ENCODE measurements at regions not wholly inside any gene's neighbourhood (a gene's known extent, or its start where the extent isn't known, plus 50 kb on each side); places are given as distances from the start of the nearest gene placed in this dataset.

DNA sequence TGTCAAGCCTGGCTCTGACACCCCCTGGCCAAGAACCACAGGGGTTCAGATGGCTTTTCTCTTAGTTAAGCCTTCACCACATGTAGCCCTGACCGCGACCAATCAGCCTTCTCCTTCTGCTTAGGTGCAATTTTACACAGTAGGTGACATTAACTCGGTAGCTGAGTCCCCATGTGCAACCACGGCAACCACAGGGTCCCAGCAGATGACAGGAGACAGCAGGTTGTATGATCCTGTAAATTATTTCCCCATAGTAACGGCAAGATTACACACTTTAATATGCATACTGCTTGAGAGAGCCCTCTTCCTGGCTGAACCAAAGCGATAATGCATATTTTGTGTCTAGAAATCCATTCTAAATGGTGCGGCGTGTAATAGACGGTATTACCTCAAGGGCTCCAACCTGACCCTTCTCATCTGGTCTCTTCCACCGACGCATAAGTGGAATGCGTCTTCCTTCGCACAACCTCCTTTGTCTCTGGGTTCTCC is 458.7 kb upstream of the ZFHX3 start:
- no peaks in the 10 kb centered on the region for H3K4me1 ChIP-seq (ENCODE audit: control insufficient read depth, insufficient read depth, low read length, poor library complexity, severe bottlenecking)
- H3K9me3 ChIP-seq (ENCODE audit: control insufficient read depth, low read length) = no peaks in the 10 kb centered on the region
- WGBS, 2 experiments (ENCODE audit: insufficient coverage in 2 of 2) = 89 to 93% methylated on average over 8 to 12 of the region's 13 CpGs
- no peak overlapping the region for H3K4me3 ChIP-seq (ENCODE audit: extremely low read depth, insufficient read depth, low read length, poor library complexity, severe bottlenecking)
- no peaks in the 10 kb centered on the region for H3K36me3 ChIP-seq (ENCODE audit: control insufficient read depth, insufficient read depth, low read length)
- H3K27ac ChIP-seq (ENCODE audit: low read depth, low read length, severe bottlenecking) = no peak overlapping the region

- WGBS, 2 experiments (ENCODE audit: insufficient coverage in 2 of 2) = 85 to 88% methylated on average over 4 of the region's 5 CpGs
- Histone ChIP-seq H3K4me3 (ENCODE audit: extremely low read depth, insufficient read depth, low read length, poor library complexity, severe bottlenecking) (no peak overlapping the region), H3K27ac (ENCODE audit: low read depth, low read length, severe bottlenecking) (no peak overlapping the region), H3K36me3 (ENCODE audit: control insufficient read depth, insufficient read depth, low read length) (no peaks in the 10 kb centered on the region), H3K9me3 (ENCODE audit: control insufficient read depth, low read length) (no peaks in the 10 kb centered on the region), H3K4me1 (ENCODE audit: control insufficient read depth, insufficient read depth, low read length, poor library complexity, severe bottlenecking) (no peaks in the 10 kb centered on the region)
Measured at GRCh38 chr16:73505577-73505976, 457.6 kb upstream of the ZFHX3 start.

DNA sequence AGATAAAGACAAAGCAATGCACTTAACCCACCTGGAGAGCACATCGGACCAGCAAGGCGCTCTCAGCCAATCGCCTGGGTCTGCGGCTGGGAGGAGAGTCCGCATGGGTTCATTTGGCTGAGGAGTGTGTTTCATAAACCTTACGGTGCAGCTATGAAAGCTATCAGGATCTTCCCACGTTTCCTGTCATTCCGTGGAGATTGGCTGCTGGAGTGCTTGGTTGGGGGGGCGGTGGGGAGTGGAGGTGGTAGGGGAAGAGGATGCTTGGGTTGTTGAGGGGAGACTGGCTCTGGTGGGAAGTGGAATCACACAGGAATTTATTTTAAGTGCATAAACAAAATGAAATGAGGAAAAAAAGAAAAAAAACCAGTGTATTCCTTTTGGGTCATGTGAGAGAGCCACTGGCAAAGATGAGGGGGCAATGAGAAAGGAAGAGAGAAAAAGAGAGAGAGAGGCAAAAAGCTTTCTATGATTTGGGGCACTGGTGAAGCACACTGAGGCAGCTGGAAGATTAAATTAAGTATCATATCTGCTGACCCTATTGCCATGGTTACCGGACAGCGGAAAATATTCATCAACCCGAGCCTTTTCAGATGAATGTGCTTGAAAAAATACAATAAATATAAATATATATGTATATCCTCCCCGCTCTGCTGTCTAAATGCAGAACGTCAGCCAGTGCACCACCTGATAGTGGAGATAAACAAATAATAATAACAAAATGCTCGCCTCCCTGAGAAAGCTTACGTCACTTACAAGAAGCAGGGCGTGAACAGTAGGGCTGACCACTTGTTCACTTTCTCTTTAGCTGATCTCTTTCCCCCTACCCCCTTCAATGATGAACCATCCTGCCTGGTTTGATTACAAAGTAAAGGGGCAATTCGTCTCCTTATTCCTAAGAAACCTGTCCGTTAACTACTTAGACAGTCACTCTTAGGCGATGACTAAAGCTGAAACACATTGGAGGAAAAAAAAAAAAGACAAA is 457.0 kb upstream of the ZFHX3 start:
- no peak overlapping the region for H3K4me3 ChIP-seq (ENCODE audit: extremely low read depth, insufficient read depth, low read length, poor library complexity, severe bottlenecking)
- 83 to 91% methylated on average over 9 to 10 of the region's 20 CpGs for WGBS, 2 experiments (ENCODE audit: insufficient coverage in 2 of 2)

DNA sequence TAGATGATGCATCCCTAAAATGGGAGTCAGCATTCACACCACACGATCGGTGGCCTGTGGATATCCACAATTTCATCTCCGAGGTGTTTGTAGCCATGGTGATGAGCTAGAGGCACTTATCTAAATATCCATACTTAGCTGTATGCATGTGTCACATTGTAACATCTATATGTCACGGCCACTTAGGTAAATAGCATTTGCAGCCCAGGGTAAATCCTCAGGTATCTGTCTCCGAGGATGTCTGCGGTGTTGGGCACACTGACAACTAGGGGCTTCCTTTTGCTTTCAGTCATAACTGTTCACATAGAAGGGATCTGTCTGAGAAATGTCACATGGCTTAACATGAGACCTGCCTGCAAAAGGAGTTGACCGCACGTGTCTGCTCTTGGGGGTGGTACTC is 455.2 kb upstream of the ZFHX3 start:
- Histone ChIP-seq H3K9me3 (ENCODE audit: control insufficient read depth, low read length) (no peaks in the 10 kb centered on the region), H3K36me3 (ENCODE audit: control insufficient read depth, insufficient read depth, low read length) (no peaks in the 10 kb centered on the region), H3K27ac (ENCODE audit: low read depth, low read length, severe bottlenecking) (no peak overlapping the region), H3K4me1 (ENCODE audit: control insufficient read depth, insufficient read depth, low read length, poor library complexity, severe bottlenecking) (no peaks in the 10 kb centered on the region), H3K4me3 (ENCODE audit: extremely low read depth, insufficient read depth, low read length, poor library complexity, severe bottlenecking) (no peak overlapping the region)
- 90 to 98% methylated on average over 6 to 8 of the region's 8 CpGs for WGBS, 2 experiments (ENCODE audit: insufficient coverage in 2 of 2)

More for the DNA sequence above, 457.0 kb upstream of the ZFHX3 start:
- no peaks in the 10 kb centered on the region for H3K36me3 ChIP-seq (ENCODE audit: control insufficient read depth, insufficient read depth, low read length)
- no peak overlapping the region for H3K27ac ChIP-seq (ENCODE audit: low read depth, low read length, severe bottlenecking)
- H3K9me3 ChIP-seq (ENCODE audit: control insufficient read depth, low read length) = no peaks in the 10 kb centered on the region
- no peaks in the 10 kb centered on the region for H3K4me1 ChIP-seq (ENCODE audit: control insufficient read depth, insufficient read depth, low read length, poor library complexity, severe bottlenecking)

DNA sequence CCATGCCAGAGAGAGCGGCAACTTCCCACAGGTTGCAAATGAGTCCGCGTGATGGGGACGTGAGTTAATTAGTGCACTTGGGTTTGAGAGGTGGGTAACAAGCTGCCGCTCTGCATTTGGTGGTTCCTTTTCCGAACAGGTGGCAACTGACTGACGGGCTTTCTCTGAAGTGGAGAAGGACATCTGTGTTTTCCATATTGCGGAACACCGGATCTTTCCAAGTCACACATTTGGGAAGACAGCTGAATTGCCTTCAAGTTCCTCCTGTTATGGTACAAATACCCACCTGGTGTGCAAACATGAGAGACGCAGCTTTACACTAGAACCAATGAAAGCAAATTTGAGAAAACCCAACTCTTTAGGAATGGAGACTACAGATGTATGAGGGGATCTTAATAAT is 451.3 kb upstream of the ZFHX3 start:
- no peaks in the 10 kb centered on the region for H3K4me1 ChIP-seq (ENCODE audit: control insufficient read depth, insufficient read depth, low read length, poor library complexity, severe bottlenecking)
- no peak overlapping the region for H3K27ac ChIP-seq (ENCODE audit: low read depth, low read length, severe bottlenecking)
- H3K4me3 ChIP-seq (ENCODE audit: extremely low read depth, insufficient read depth, low read length, poor library complexity, severe bottlenecking) = no peak overlapping the region
- no peaks in the 10 kb centered on the region for H3K36me3 ChIP-seq (ENCODE audit: control insufficient read depth, insufficient read depth, low read length)
- no peaks in the 10 kb centered on the region for H3K9me3 ChIP-seq (ENCODE audit: control insufficient read depth, low read length)
- 97 to 98% methylated on average over 6 to 9 of the region's 10 CpGs for WGBS, 2 experiments (ENCODE audit: insufficient coverage in 2 of 2)

GRCh38 chr16:73485880-73486279 is 438.0 kb upstream of the ZFHX3 start:
- no peak overlapping the region for H3K27ac ChIP-seq (ENCODE audit: low read depth, low read length, severe bottlenecking)
- H3K36me3 ChIP-seq (ENCODE audit: control insufficient read depth, insufficient read depth, low read length) = no peaks in the 10 kb centered on the region
- no peaks in the 10 kb centered on the region for H3K4me1 ChIP-seq (ENCODE audit: control insufficient read depth, insufficient read depth, low read length, poor library complexity, severe bottlenecking)
- H3K4me3 ChIP-seq (ENCODE audit: extremely low read depth, insufficient read depth, low read length, poor library complexity, severe bottlenecking) = no peak overlapping the region
- WGBS, 2 experiments (ENCODE audit: insufficient coverage in 2 of 2) = 82 to 89% methylated on average over 3 to 4 of the region's 4 CpGs
- H3K9me3 ChIP-seq (ENCODE audit: control insufficient read depth, low read length) = no peaks in the 10 kb centered on the region

- WGBS, 2 experiments (ENCODE audit: insufficient coverage in 2 of 2) = 76 to 82% methylated on average over 16 of the region's 17 CpGs
- Histone ChIP-seq H3K4me1 (ENCODE audit: control insufficient read depth, insufficient read depth, low read length, poor library complexity, severe bottlenecking) (no peaks in the 10 kb centered on the region), H3K4me3 (ENCODE audit: extremely low read depth, insufficient read depth, low read length, poor library complexity, severe bottlenecking) (no peak overlapping the region), H3K27ac (ENCODE audit: low read depth, low read length, severe bottlenecking) (no peak overlapping the region), H3K36me3 (ENCODE audit: control insufficient read depth, insufficient read depth, low read length) (no peaks in the 10 kb centered on the region), H3K9me3 (ENCODE audit: control insufficient read depth, low read length) (no peaks in the 10 kb centered on the region)
Measured at GRCh38 chr16:73483934-73484711, 436.2 kb upstream of the ZFHX3 start.

DNA sequence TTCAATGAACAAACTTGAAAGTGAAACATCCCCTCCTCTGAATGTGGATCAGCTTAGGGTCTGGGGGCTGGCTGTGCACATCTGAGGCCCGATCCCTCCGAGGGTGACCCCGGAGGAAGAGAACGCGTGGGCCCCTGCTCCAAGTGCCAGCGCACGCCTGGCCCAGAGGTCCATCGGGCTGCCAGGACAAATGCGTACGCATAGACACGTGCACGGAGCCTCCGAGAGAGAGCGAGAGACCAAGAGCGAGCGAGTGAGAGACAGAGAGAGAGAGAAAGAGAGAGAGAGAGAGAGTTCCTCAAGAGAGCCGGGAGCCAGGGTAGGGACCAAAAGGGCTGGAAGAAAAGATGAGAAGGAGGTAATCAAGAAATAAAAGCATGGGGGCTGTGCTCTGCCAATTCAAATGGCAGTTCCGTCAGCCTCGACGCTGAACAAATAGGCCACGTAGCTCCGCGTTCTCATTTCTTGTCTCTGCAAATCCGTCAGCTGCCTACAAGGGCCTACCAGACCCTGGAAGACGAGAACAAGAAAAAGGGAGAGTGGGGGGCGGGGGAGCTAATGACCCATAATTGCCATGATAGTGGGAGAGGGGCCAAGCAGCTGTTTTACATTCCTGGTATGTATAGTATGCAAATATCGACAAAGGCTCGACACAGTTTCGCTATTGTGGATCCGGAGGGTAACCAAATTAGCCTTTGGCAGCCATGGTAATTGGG is 435.3 kb upstream of the ZFHX3 start:
- Histone ChIP-seq H3K9me3 (ENCODE audit: control insufficient read depth, low read length) (no peaks in the 10 kb centered on the region), H3K36me3 (ENCODE audit: control insufficient read depth, insufficient read depth, low read length) (no peaks in the 10 kb centered on the region), H3K27ac (ENCODE audit: low read depth, low read length, severe bottlenecking) (no peak overlapping the region), H3K4me1 (ENCODE audit: control insufficient read depth, insufficient read depth, low read length, poor library complexity, severe bottlenecking) (no peaks in the 10 kb centered on the region), H3K4me3 (ENCODE audit: extremely low read depth, insufficient read depth, low read length, poor library complexity, severe bottlenecking) (no peak overlapping the region)
- WGBS, 2 experiments (ENCODE audit: insufficient coverage in 2 of 2) = 42 to 46% methylated on average over 24 to 29 of the region's 30 CpGs

DNA sequence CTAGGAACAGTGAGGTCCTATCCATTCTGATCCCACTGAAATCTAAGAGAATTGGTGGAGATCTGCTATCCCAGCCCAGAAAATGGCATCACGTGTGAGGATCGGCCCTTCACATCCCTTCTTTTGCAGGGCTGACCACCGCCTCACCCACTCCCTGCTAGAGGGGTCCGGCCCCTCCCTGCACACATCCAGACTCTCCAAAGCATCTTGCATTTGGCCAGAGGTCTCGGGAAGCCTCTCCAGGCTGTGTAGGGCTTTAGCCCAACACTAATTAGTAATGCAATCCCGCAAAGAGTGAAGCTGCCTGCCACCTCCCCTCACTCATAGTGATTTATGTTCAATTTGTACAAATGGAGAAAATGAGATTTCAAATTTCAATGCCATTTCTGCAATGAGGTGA is 434.4 kb upstream of the ZFHX3 start:
- H3K27ac ChIP-seq (ENCODE audit: low read depth, low read length, severe bottlenecking) = no peak overlapping the region
- H3K36me3 ChIP-seq (ENCODE audit: control insufficient read depth, insufficient read depth, low read length) = no peaks in the 10 kb centered on the region
- H3K9me3 ChIP-seq (ENCODE audit: control insufficient read depth, low read length) = no peaks in the 10 kb centered on the region
- H3K4me3 ChIP-seq (ENCODE audit: extremely low read depth, insufficient read depth, low read length, poor library complexity, severe bottlenecking) = no peak overlapping the region
- WGBS, 2 experiments (ENCODE audit: insufficient coverage in 2 of 2) = 90 to 96% methylated on average over 3 of the region's 6 CpGs
- H3K4me1 ChIP-seq (ENCODE audit: control insufficient read depth, insufficient read depth, low read length, poor library complexity, severe bottlenecking) = no peaks in the 10 kb centered on the region

DNA sequence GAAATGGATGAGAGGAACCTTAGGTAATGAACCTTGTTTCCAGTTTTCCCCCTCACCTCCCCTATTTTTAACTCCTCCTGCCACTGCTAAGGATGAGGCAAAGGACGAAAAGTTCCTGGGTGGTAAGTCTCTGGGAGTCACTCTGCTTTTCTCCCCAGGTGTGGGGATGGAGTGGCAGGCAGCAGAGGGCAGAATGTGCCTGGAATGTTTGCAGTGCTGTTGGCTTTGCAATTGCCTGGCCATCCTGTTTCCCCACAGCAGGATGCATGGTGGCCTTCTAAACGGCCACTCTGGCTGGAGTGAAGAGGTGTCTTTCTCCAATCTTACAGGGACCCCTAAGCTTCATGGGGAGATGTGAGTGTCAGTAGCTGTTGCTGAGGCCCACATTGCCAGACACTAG is 432.5 kb upstream of the ZFHX3 start:
- Histone ChIP-seq H3K4me3 (ENCODE audit: extremely low read depth, insufficient read depth, low read length, poor library complexity, severe bottlenecking) (no peak overlapping the region), H3K36me3 (ENCODE audit: control insufficient read depth, insufficient read depth, low read length) (no peaks in the 10 kb centered on the region), H3K4me1 (ENCODE audit: control insufficient read depth, insufficient read depth, low read length, poor library complexity, severe bottlenecking) (no peaks in the 10 kb centered on the region), H3K27ac (ENCODE audit: low read depth, low read length, severe bottlenecking) (no peak overlapping the region), H3K9me3 (ENCODE audit: control insufficient read depth, low read length) (no peaks in the 10 kb centered on the region)
- WGBS, 2 experiments (ENCODE audit: insufficient coverage in 2 of 2) = 86 to 100% methylated on average over 1 of the region's 2 CpGs
